HEK293 (cell line): ENCODE measurements at regions not wholly inside any gene's neighbourhood (a gene's known extent, or its start where the extent isn't known, plus 50 kb on each side); places are given as distances from the start of the nearest gene placed in this dataset.
A peak's percentile ranks its signal among the peaks of the same experiment; 100 is the strongest.

Experiments
- CTCF ChIA-PET: fragments of 350-600 bp; formaldehyde crosslinking; extraction: SDS; loops from one replicate; lab custom pipeline; 2021; ENCODE audit warnings: antibody characterized with exemption; lab: Yijun Ruan, JAX
- POLR2A ChIA-PET: fragments of 300-600 bp; formaldehyde crosslinking; extraction: SDS; loops from one replicate; lab custom pipeline; 2020; ENCODE audit warnings: antibody characterized with exemption, inconsistent platforms; lab: Yijun Ruan, JAX
- H3K27ac ChIP-seq: fragments of 200-500 bp; sonication (Bioruptor generic); 2 replicates; pipeline ENCODE4 v1.5.1; 2014; ENCODE audit warnings: low read depth, low read length, control low read depth, inconsistent platforms; ENCODE audit errors: extremely low read depth
- H3K36me3 ChIP-seq, 2 experiments: fragments of 200-500 bp in 1 of 2; sonication (Bioruptor generic) in 1 of 2; 1 replicate in 1 of 2; 2 replicates in 1 of 2; pipeline ENCODE4 v1.5.1; 2014 to 2017; ENCODE audit warnings: inconsistent platforms in 2 of 2, low read length in 2 of 2; ENCODE audit not compliant: control insufficient read depth in 2 of 2, insufficient read depth in 1 of 2
- H3K4me1 ChIP-seq: fragments of 200-500 bp; sonication (Bioruptor generic); 2 replicates; pipeline ENCODE4 v1.5.1; 2014; ENCODE audit warnings: mild to moderate bottlenecking, low read length, inconsistent platforms; ENCODE audit not compliant: control insufficient read depth, insufficient read depth
- H3K4me3 ChIP-seq: 2 replicates; pipeline ENCODE4 v1.5.1; 2011; ENCODE audit warnings: low read depth, mild to moderate bottlenecking, control low read depth, low read length, moderate library complexity
- H3K9me3 ChIP-seq: fragments of 200-500 bp; sonication (Bioruptor generic); 2 replicates; pipeline ENCODE4 v1.5.1; 2014; ENCODE audit warnings: low read depth, low read length, inconsistent platforms; ENCODE audit not compliant: control insufficient read depth, insufficient read depth
- FEZF1 ChIP-seq: fragments of 450-650 bp; formaldehyde crosslinking; IDR thresholded peaks from 2 replicates; pipeline ENCODE4 v1.5.1; 2016; ENCODE audit warnings: missing biosample characterization, missing genetic modification characterization
- HOXA7 ChIP-seq: sonication (generic); formaldehyde crosslinking; IDR thresholded peaks from 2 replicates; pipeline ENCODE4 v1.8.1; 2022; ENCODE audit warnings: missing genetic modification reagents, borderline replicate concordance
- KLF1 ChIP-seq: fragments of 450-650 bp; formaldehyde crosslinking; IDR thresholded peaks from 2 replicates; pipeline ENCODE4 v1.5.1; 2016; ENCODE audit warnings: missing biosample characterization, missing genetic modification characterization
- PATZ1 ChIP-seq: fragments of 450-650 bp; formaldehyde crosslinking; IDR thresholded peaks from 2 replicates; pipeline ENCODE4 v1.5.1; 2016; ENCODE audit warnings: missing biosample characterization, missing genetic modification characterization
- SP2 ChIP-seq: fragments of 450-650 bp; formaldehyde crosslinking; IDR thresholded peaks from 2 replicates; pipeline ENCODE4 v1.5.1; 2016; ENCODE audit warnings: missing biosample characterization, missing genetic modification characterization
- SP3 ChIP-seq: fragments of 450-650 bp; formaldehyde crosslinking; IDR thresholded peaks from 2 replicates; pipeline ENCODE4 v1.5.1; 2016; ENCODE audit warnings: missing biosample characterization, missing genetic modification characterization
- ZBTB1 ChIP-seq: fragments of 450-650 bp; formaldehyde crosslinking; IDR thresholded peaks from 2 replicates; pipeline ENCODE4 v1.5.1; 2016; ENCODE audit warnings: missing biosample characterization, missing genetic modification characterization
- ZBTB44 ChIP-seq: fragments of 450-650 bp; IDR thresholded peaks from 2 replicates; pipeline ENCODE4 v1.5.1; 2018; ENCODE audit warnings: missing biosample characterization, mild to moderate bottlenecking, missing genetic modification characterization
- ZBTB48 ChIP-seq: fragments of 450-650 bp; formaldehyde crosslinking; IDR thresholded peaks from 2 replicates; pipeline ENCODE4 v1.5.1; 2016; ENCODE audit warnings: missing biosample characterization, missing genetic modification characterization
- ZBTB6 ChIP-seq: fragments of 450-650 bp; formaldehyde crosslinking; IDR thresholded peaks from 2 replicates; pipeline ENCODE4 v1.5.1; 2017; ENCODE audit warnings: missing biosample characterization, missing genetic modification characterization
- ZNF16 ChIP-seq: fragments of 450-650 bp; formaldehyde crosslinking; IDR thresholded peaks from 2 replicates; pipeline ENCODE4 v1.5.1; 2016; ENCODE audit warnings: low read depth, missing biosample characterization, missing genetic modification characterization
- ZNF175 ChIP-seq: fragments of 450-650 bp; formaldehyde crosslinking; IDR thresholded peaks from 2 replicates; pipeline ENCODE4 v1.5.1; 2016; ENCODE audit warnings: missing biosample characterization, missing genetic modification characterization
- ZNF18 ChIP-seq: fragments of 450-650 bp; formaldehyde crosslinking; IDR thresholded peaks from 2 replicates; pipeline ENCODE4 v1.5.1; 2016; ENCODE audit warnings: missing biosample characterization, missing genetic modification characterization
- ZNF302 ChIP-seq: fragments of 450-650 bp; formaldehyde crosslinking; IDR thresholded peaks from 2 replicates; pipeline ENCODE4 v1.5.1; 2016; ENCODE audit warnings: missing biosample characterization, missing genetic modification characterization, low read depth
- ZNF433 ChIP-seq: fragments of 450-650 bp; formaldehyde crosslinking; IDR thresholded peaks from 2 replicates; pipeline ENCODE4 v1.5.1; 2016; ENCODE audit warnings: missing biosample characterization, missing genetic modification characterization, low read depth
- ZNF513 ChIP-seq: fragments of 450-650 bp; IDR thresholded peaks from 2 replicates; pipeline ENCODE4 v1.5.1; 2018; ENCODE audit warnings: missing biosample characterization, missing genetic modification characterization
- ZNF529 ChIP-seq: fragments of 450-650 bp; formaldehyde crosslinking; IDR thresholded peaks from 2 replicates; pipeline ENCODE4 v1.5.1; 2017; ENCODE audit warnings: missing genetic modification characterization, missing biosample characterization; ENCODE audit not compliant: insufficient replicate concordance
- ZNF621 ChIP-seq: fragments of 450-650 bp; formaldehyde crosslinking; IDR thresholded peaks from 2 replicates; pipeline ENCODE4 v1.5.1; 2017; ENCODE audit warnings: missing biosample characterization, missing genetic modification characterization
- ZNF707 ChIP-seq: fragments of 450-650 bp; formaldehyde crosslinking; IDR thresholded peaks from 2 replicates; pipeline ENCODE4 v1.5.1; 2016; ENCODE audit warnings: missing biosample characterization, missing genetic modification characterization
- ZNF768 ChIP-seq: fragments of 450-650 bp; formaldehyde crosslinking; IDR thresholded peaks from 2 replicates; pipeline ENCODE4 v1.5.1; 2018; ENCODE audit warnings: missing biosample characterization, mild to moderate bottlenecking, missing genetic modification characterization
- ZNF792 ChIP-seq: fragments of 450-650 bp; formaldehyde crosslinking; IDR thresholded peaks from 2 replicates; pipeline ENCODE4 v1.5.1; 2016; ENCODE audit warnings: missing biosample characterization, missing genetic modification characterization

- ChIA-PET POLR2A (no interaction called here), CTCF (no interaction called here)
- H3K4me1 ChIP-seq: no peaks in the 10 kb centered on the region
- H3K36me3 ChIP-seq: no peaks in the 10 kb centered on the region
- H3K27ac ChIP-seq: no peak overlapping the region
- H3K9me3 ChIP-seq: no peaks in the 10 kb centered on the region
- no peak overlapping the region for H3K4me3 ChIP-seq
- TF ChIP-seq ZNF302 (tag by site-specific recombination): no peak
- no peak for TF ChIP-seq ZBTB6 (tag by site-specific recombination)
- no peak for TF ChIP-seq ZNF529 (tag by site-specific recombination)
- peak; percentile 26; the same call in 1 of the 2 replicates for TF ChIP-seq FEZF1 (tag by site-specific recombination)
- TF ChIP-seq ZNF707 (tag by site-specific recombination): no peak
These were observed 519.5 kb upstream of the DAB1 start for GRCh38 chr1:57943365-57943764.

- Histone ChIP-seq H3K9me3 (no peaks in the 10 kb centered on the region), H3K4me3 (no peak overlapping the region), H3K36me3 (no peaks in the 10 kb centered on the region), H3K27ac (no peak overlapping the region), H3K4me1 (no peaks in the 10 kb centered on the region)
- POLR2A ChIA-PET: no interaction called here
- TF ChIP-seq SP3 (tag by site-specific recombination): no peak
- CTCF ChIA-PET: no interaction called here
These were observed 510.9 kb upstream of the DAB1 start for GRCh38 chr1:57934745-57935144.

- H3K27ac ChIP-seq: no peak overlapping the region
- no peak overlapping the region for H3K4me3 ChIP-seq
- H3K36me3 ChIP-seq: no peaks in the 10 kb centered on the region
- H3K4me1 ChIP-seq: no peaks in the 10 kb centered on the region
- no peaks in the 10 kb centered on the region for H3K9me3 ChIP-seq
- TF ChIP-seq ZBTB44: no peak
- no peak for TF ChIP-seq ZNF175 (tag by site-specific recombination)
- no peak for TF ChIP-seq PATZ1
- no peak for TF ChIP-seq KLF1 (tag by site-specific recombination)
- no peak for TF ChIP-seq ZNF768
- TF ChIP-seq ZNF792: no peak
- no peak for TF ChIP-seq SP2 (tag by site-specific recombination)
- no peak for TF ChIP-seq HOXA7 (CRISPR knock-in tag)
- no peak for TF ChIP-seq ZBTB48
- POLR2A ChIA-PET: no interaction called here
- CTCF ChIA-PET: no interaction called here
These were observed 503.1 kb upstream of the DAB1 start for GRCh38 chr1:57927003-57927402.

- H3K4me3 ChIP-seq: no peak overlapping the region
- POLR2A ChIA-PET: no interaction called here
- no peaks in the 10 kb centered on the region for H3K4me1 ChIP-seq
- no peaks in the 10 kb centered on the region for H3K9me3 ChIP-seq
- CTCF ChIA-PET: no interaction called here
- H3K27ac ChIP-seq: no peak overlapping the region
- no peaks in the 10 kb centered on the region for H3K36me3 ChIP-seq
- TF ChIP-seq ZNF513 (tag by site-specific recombination): no peak
- TF ChIP-seq ZBTB1 (tag by site-specific recombination): no peak
- TF ChIP-seq ZNF621: no peak
- TF ChIP-seq ZNF433 (tag by site-specific recombination): no peak
- TF ChIP-seq ZNF16 (tag by site-specific recombination): no peak
- TF ChIP-seq ZNF18 (tag by site-specific recombination): no peak
These were observed 502.2 kb upstream of the DAB1 start for GRCh38 chr1:57926025-57926552.
